ENCODE measurements at regions not wholly inside any gene's neighbourhood (a gene's known extent, or its start where the extent isn't known, plus 50 kb on each side); places are given as distances from the start of the nearest gene placed in this dataset.

DNA sequence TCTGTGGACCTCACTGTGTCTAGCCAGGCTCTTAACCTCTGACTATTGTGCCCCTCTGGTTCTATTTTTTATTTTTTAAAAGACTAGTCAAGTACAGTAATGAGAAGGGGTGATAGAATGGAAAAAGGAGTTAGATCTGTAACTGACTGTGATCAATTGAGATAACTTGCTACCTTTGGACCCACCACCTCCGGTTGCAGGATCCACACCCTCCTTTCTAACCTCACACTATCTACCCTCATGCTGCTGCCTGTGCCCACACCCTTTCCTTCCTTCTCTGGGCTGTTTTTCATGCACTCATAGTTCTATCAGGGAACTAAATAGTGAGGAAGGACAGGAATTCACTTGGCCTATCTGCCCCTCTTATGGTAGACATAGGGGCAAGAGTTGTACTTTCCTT lies 172.3 kb downstream of the KATNIP start:
- no peaks in the 10 kb centered on the region for H3K9me3 ChIP-seq (ENCODE audit: control insufficient read depth, low read length)
- Mint-ChIP-seq H3K9me3 (no peaks in the 10 kb centered on the region), H3K27me3 (ENCODE audit: insufficient read depth) (no peaks in the 10 kb centered on the region), H3K4me3 (no peak overlapping the region), H3K36me3 (ENCODE audit: low read depth) (peaks cover 54% of the 10 kb centered on the region), H3K27ac (peak overlapping the region; percentile 21), H3K4me1 (peaks cover 7% of the 10 kb centered on the region)
- H3K4me3 ChIP-seq (ENCODE audit: low read length), result no peak overlapping the region
- TF ChIP-seq, protein P1, sequence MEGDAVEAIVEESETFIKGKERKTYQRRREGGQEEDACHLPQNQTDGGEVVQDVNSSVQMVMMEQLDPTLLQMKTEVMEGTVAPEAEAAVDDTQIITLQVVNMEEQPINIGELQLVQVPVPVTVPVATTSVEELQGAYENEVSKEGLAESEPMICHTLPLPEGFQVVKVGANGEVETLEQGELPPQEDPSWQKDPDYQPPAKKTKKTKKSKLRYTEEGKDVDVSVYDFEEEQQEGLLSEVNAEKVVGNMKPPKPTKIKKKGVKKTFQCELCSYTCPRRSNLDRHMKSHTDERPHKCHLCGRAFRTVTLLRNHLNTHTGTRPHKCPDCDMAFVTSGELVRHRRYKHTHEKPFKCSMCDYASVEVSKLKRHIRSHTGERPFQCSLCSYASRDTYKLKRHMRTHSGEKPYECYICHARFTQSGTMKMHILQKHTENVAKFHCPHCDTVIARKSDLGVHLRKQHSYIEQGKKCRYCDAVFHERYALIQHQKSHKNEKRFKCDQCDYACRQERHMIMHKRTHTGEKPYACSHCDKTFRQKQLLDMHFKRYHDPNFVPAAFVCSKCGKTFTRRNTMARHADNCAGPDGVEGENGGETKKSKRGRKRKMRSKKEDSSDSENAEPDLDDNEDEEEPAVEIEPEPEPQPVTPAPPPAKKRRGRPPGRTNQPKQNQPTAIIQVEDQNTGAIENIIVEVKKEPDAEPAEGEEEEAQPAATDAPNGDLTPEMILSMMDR (conservative IDR thresholded peaks at IDR 0.05), result no peak
- DNase-seq, result no peak
- 81% methylated on average over 1 of the region's 1 CpG; no CpG with 5 or more reads in 1 of the 2 experiments for WGBS, 2 experiments (ENCODE audit: insufficient coverage in 1 of 2, insufficient read length in 1 of 2)
- no peak overlapping the region for H3K27ac ChIP-seq (ENCODE audit: low read depth, low read length)
- H3K9ac ChIP-seq (ENCODE audit: extremely low read depth, low read length, poor library complexity, severe bottlenecking), result no peak overlapping the region
- H3K4me1 ChIP-seq (ENCODE audit: control insufficient read depth, insufficient read depth, low read length), result no peaks in the 10 kb centered on the region
- H3K27me3 ChIP-seq (ENCODE audit: control insufficient read depth, insufficient read depth, low read length, poor library complexity, severe bottlenecking), result no peaks in the 10 kb centered on the region
- peaks cover 18% of the 10 kb centered on the region for H3K36me3 ChIP-seq (ENCODE audit: control insufficient read depth, insufficient read depth, low read length)

DNA sequence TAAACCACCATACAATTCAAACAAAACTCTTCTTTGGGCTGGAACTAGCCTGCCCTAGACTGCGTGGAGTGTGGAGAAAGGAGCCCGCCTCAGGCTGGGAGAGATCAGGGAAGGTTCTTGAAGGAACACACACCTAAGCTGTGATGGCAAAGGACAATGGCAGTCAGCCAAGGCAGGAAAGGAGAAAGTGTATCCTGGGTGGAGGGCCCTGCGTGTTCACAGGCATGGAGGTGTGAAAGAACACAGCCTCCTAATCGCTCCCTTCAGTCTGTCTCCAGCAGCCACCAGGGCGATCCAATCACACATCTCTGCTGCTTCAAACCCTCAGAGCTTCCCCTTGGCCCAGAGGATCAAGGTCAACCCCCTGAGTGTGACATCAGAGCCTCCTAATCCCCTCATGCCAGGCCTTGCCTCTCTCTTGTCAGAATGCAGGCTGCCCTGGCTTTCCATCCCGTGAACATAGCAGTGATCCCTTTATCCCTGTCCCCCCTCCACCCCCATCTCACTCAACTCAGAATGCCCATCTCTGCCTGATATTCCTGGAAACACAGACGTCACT lies 173.0 kb downstream of the KATNIP start:
- H3K4me1 ChIP-seq (ENCODE audit: control insufficient read depth, insufficient read depth, low read length), result no peaks in the 10 kb centered on the region
- Mint-ChIP-seq H3K27me3 (ENCODE audit: insufficient read depth) (no peaks in the 10 kb centered on the region), H3K36me3 (ENCODE audit: low read depth) (peaks cover 61% of the 10 kb centered on the region), H3K9me3 (no peaks in the 10 kb centered on the region), H3K4me1 (peaks cover 7% of the 10 kb centered on the region), H3K27ac (peak overlapping the region; percentile 17), H3K4me3 (no peak overlapping the region)
- H3K9ac ChIP-seq (ENCODE audit: extremely low read depth, low read length, poor library complexity, severe bottlenecking), result no peak overlapping the region
- DNase-seq, result no peak
- no peaks in the 10 kb centered on the region for H3K9me3 ChIP-seq (ENCODE audit: control insufficient read depth, low read length)
- H3K27ac ChIP-seq (ENCODE audit: low read depth, low read length), result no peak overlapping the region
- no peak overlapping the region for H3K4me3 ChIP-seq (ENCODE audit: low read length)
- H3K36me3 ChIP-seq (ENCODE audit: control insufficient read depth, insufficient read depth, low read length), result peaks cover 23% of the 10 kb centered on the region
- H3K27me3 ChIP-seq (ENCODE audit: control insufficient read depth, insufficient read depth, low read length, poor library complexity, severe bottlenecking), result no peaks in the 10 kb centered on the region
- TF ChIP-seq, protein P1 (conservative IDR thresholded peaks at IDR 0.05), result no peak
- 94 to 100% methylated on average over 3 to 7 of the region's 7 CpGs for WGBS, 2 experiments (ENCODE audit: insufficient coverage in 1 of 2, insufficient read length in 1 of 2)

DNA sequence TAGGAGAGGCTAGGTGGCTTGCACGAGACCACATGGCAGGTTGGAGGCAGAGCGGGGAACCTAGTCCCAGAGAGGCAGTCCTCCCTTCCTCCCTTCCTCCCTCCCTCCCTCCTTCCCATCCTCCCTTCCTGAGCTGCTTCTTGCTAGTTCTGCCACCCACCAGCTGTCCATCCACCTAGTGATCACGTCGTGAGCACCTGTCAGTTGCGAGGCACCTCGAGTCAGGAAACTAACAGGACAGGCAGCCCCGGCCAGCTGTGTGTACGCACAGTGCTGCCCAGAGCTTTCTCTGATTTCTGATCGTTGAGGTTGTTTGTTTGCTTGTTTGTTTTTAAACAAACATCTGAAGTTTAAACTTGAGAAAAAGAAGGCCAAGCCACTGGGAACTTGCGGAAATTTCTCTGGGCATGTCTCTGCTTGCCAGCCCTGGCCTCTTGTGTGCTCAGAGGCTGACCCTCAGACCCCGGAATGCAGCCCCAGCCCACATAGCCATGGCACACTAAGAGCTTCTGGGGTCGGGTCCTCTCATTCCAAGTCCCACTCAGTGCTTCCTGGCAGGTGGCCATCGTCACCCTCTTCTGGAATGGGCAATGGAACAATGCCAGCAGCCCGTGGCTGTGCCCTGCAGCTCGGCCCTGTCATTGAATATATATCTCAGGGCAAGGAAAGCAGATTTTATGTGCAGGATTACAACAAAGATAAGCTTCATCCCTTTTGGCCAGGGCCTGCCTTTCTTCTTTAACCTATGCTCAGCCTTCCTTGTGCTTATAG lies 174.0 kb downstream of the KATNIP start:
- H3K4me3 ChIP-seq (ENCODE audit: low read length), result no peak overlapping the region
- peak overlapping the region; percentile 17 for H3K27ac ChIP-seq (ENCODE audit: low read depth, low read length)
- Mint-ChIP-seq H3K27ac (no peak overlapping the region), H3K27me3 (ENCODE audit: insufficient read depth) (no peaks in the 10 kb centered on the region), H3K9me3 (peaks cover 2% of the 10 kb centered on the region), H3K4me1 (peaks cover 7% of the 10 kb centered on the region), H3K4me3 (no peak overlapping the region), H3K36me3 (ENCODE audit: low read depth) (peaks cover 63% of the 10 kb centered on the region)
- no peak for DNase-seq
- H3K4me1 ChIP-seq (ENCODE audit: control insufficient read depth, insufficient read depth, low read length), result no peaks in the 10 kb centered on the region
- 91 to 93% methylated on average over 10 to 14 of the region's 15 CpGs for WGBS, 2 experiments (ENCODE audit: insufficient coverage in 1 of 2, insufficient read length in 1 of 2)
- peak overlapping the region; percentile 20 for H3K9ac ChIP-seq (ENCODE audit: extremely low read depth, low read length, poor library complexity, severe bottlenecking)
- H3K9me3 ChIP-seq (ENCODE audit: control insufficient read depth, low read length), result no peaks in the 10 kb centered on the region
- no peaks in the 10 kb centered on the region for H3K27me3 ChIP-seq (ENCODE audit: control insufficient read depth, insufficient read depth, low read length, poor library complexity, severe bottlenecking)
- TF ChIP-seq, protein P1 (conservative IDR thresholded peaks at IDR 0.05), result no peak
- peaks cover 24% of the 10 kb centered on the region for H3K36me3 ChIP-seq (ENCODE audit: control insufficient read depth, insufficient read depth, low read length)
